ENCODE measurements at regions not wholly inside any gene's neighbourhood (a gene's known extent, or its start where the extent isn't known, plus 50 kb on each side); places are given as distances from the start of the nearest gene placed in this dataset.

- Histone ChIP-seq H3K36me3 (ENCODE audit: control insufficient read depth in 4 of 4, insufficient read depth in 4 of 4, low read length in 4 of 4) (no peaks in the 10 kb centered on the region), H3K4me1 (ENCODE audit: control insufficient read depth in 5 of 5, insufficient read depth in 5 of 5, low read length in 5 of 5) (peaks cover 0 to 2% (median 0%) of the 10 kb centered on the region in 5 donors), H3K4me3 (no peak overlapping the region), H3K9ac (ENCODE audit: insufficient read depth in 1 of 2, low read length in 2 of 2) (no peak overlapping the region), H3K27ac (ENCODE audit: low read depth in 1 of 2, low read length in 1 of 2) (no peak overlapping the region), H3K9me3 (ENCODE audit: control insufficient read depth in 4 of 4, insufficient read depth in 3 of 4, low read length in 3 of 4) (no peaks in the 10 kb centered on the region), H3K27me3 (ENCODE audit: control insufficient read depth in 3 of 3, insufficient read depth in 3 of 3, low read length in 2 of 3) (no peaks in the 10 kb centered on the region)
- 67 to 93% methylated on average over 1 of the region's 1 CpG for WGBS, 2 donors
- DNase-seq (no peak), ATAC-seq (ENCODE audit: insufficient read depth, low FRiP score) (no peak)
- TF ChIP-seq CTCF (IDR thresholded peaks at IDR 0.05; ENCODE audit: control extremely low read depth, extremely low read depth): no peak
These were observed 89.4 kb upstream of the APC start for GRCh38 chr5:112648264-112648663.

- H3K9me3 ChIP-seq (ENCODE audit: control insufficient read depth in 4 of 4, insufficient read depth in 3 of 4, low read length in 3 of 4): no peaks in the 10 kb centered on the region
- 56 to 64% methylated on average over 6 of the region's 6 CpGs for WGBS, 2 donors
- H3K36me3 ChIP-seq (ENCODE audit: control insufficient read depth in 4 of 4, insufficient read depth in 4 of 4, low read length in 4 of 4): no peaks in the 10 kb centered on the region
- no peak overlapping the region for H3K9ac ChIP-seq (ENCODE audit: insufficient read depth in 1 of 2, low read length in 2 of 2)
- no peaks in the 10 kb centered on the region for H3K4me1 ChIP-seq (ENCODE audit: control insufficient read depth in 5 of 5, insufficient read depth in 5 of 5, low read length in 5 of 5)
- no peak overlapping the region for H3K4me3 ChIP-seq
- H3K27ac ChIP-seq (ENCODE audit: low read depth in 1 of 2, low read length in 1 of 2): no peak overlapping the region
- peak; percentile 62 for ATAC-seq (ENCODE audit: insufficient read depth, low FRiP score)
- no peak for TF ChIP-seq CTCF (IDR thresholded peaks at IDR 0.05; ENCODE audit: control extremely low read depth, extremely low read depth)
- H3K27me3 ChIP-seq (ENCODE audit: control insufficient read depth in 3 of 3, insufficient read depth in 3 of 3, low read length in 2 of 3): no peaks in the 10 kb centered on the region
- no peak for DNase-seq
These were observed 87.8 kb upstream of the APC start for GRCh38 chr5:112649882-112650281.

- Histone ChIP-seq H3K9ac (ENCODE audit: insufficient read depth in 1 of 2, low read length in 2 of 2) (no peak overlapping the region), H3K27ac (ENCODE audit: low read depth in 1 of 2, low read length in 1 of 2) (no peak overlapping the region), H3K4me3 (no peak overlapping the region), H3K36me3 (ENCODE audit: control insufficient read depth in 4 of 4, insufficient read depth in 4 of 4, low read length in 4 of 4) (no peaks in the 10 kb centered on the region), H3K4me1 (ENCODE audit: control insufficient read depth in 5 of 5, insufficient read depth in 5 of 5, low read length in 5 of 5) (no peaks in the 10 kb centered on the region), H3K9me3 (ENCODE audit: control insufficient read depth in 4 of 4, insufficient read depth in 3 of 4, low read length in 3 of 4) (no peaks in the 10 kb centered on the region), H3K27me3 (ENCODE audit: control insufficient read depth in 3 of 3, insufficient read depth in 3 of 3, low read length in 2 of 3) (no peaks in the 10 kb centered on the region)
- DNase-seq: no peak
- no peak for TF ChIP-seq CTCF (IDR thresholded peaks at IDR 0.05; ENCODE audit: control extremely low read depth, extremely low read depth)
- 83 to 89% methylated on average over 5 of the region's 5 CpGs for WGBS, 2 donors
- no peak for ATAC-seq (ENCODE audit: insufficient read depth, low FRiP score)
These were observed 84.0 kb upstream of the APC start for GRCh38 chr5:112653638-112654205.

GRCh38 chr5:112655513-112655912, 82.2 kb upstream of the APC start:
- Histone ChIP-seq H3K27ac (ENCODE audit: low read depth in 1 of 2, low read length in 1 of 2) (no peak overlapping the region), H3K4me1 (ENCODE audit: control insufficient read depth in 5 of 5, insufficient read depth in 5 of 5, low read length in 5 of 5) (no peaks in the 10 kb centered on the region), H3K36me3 (ENCODE audit: control insufficient read depth in 4 of 4, insufficient read depth in 4 of 4, low read length in 4 of 4) (no peaks in the 10 kb centered on the region), H3K9ac (ENCODE audit: insufficient read depth in 1 of 2, low read length in 2 of 2) (no peak overlapping the region), H3K9me3 (ENCODE audit: control insufficient read depth in 4 of 4, insufficient read depth in 3 of 4, low read length in 3 of 4) (no peaks in the 10 kb centered on the region), H3K27me3 (ENCODE audit: control insufficient read depth in 3 of 3, insufficient read depth in 3 of 3, low read length in 2 of 3) (no peaks in the 10 kb centered on the region), H3K4me3 (no peak overlapping the region)
- WGBS, 2 donors: 93% methylated on average over 6 of the region's 6 CpGs
- DNase-seq: no peak
- TF ChIP-seq CTCF (IDR thresholded peaks at IDR 0.05; ENCODE audit: control extremely low read depth, extremely low read depth): no peak
- ATAC-seq (ENCODE audit: insufficient read depth, low FRiP score): no peak

Data from lung (tissue), 11 donors.